Activated CD4-positive, alpha-beta T cell treated with anti-CD3 and anti-CD28 coated beads for 36 hours (primary cell): ENCODE measurements at regions not wholly inside any gene's neighbourhood (a gene's known extent, or its start where the extent isn't known, plus 50 kb on each side); places are given as distances from the start of the nearest gene placed in this dataset.

Experiments used
- ATAC-seq: fragments of 200-7000 bp; cut with Tn5 transposase; one replicate; pipeline ENCODE4 v1.10.0; 2021; ENCODE audit warnings: mild to moderate bottlenecking, moderate library complexity
- CTCF ChIA-PET: fragments of 350-600 bp; sonication (Branson Sonifier 250); formaldehyde crosslinking; loops from one replicate; lab custom pipeline; 2021; ENCODE audit warnings: antibody characterized with exemption; lab: Charles Lee
- POLR2A ChIA-PET: fragments of 350-600 bp; sonication (Branson Sonifier 250); formaldehyde crosslinking; loops from one replicate; lab custom pipeline; 2021; ENCODE audit warnings: antibody characterized with exemption, inconsistent platforms; lab: Charles Lee
- DNase-seq: peaks from one replicate; pipeline ENCODE4 v3.0.0-alpha.2; 2020
- H3K27ac Mint-ChIP-seq: one replicate; pipeline ENCODE4 v1.8.0; 2021; ENCODE audit warnings: mixed read lengths
- H3K27me3 Mint-ChIP-seq: one replicate; pipeline ENCODE4 v1.8.0; 2021; ENCODE audit warnings: mixed read lengths
- H3K36me3 Mint-ChIP-seq: one replicate; pipeline ENCODE4 v1.8.0; 2021; ENCODE audit warnings: low read depth, mixed read lengths
- H3K4me1 Mint-ChIP-seq: one replicate; pipeline ENCODE4 v1.8.0; 2021; ENCODE audit warnings: mixed read lengths
- H3K4me3 Mint-ChIP-seq: one replicate; pipeline ENCODE4 v1.8.0; 2021; ENCODE audit warnings: mild to moderate bottlenecking, moderate library complexity, mixed read lengths
- H3K9me3 Mint-ChIP-seq: one replicate; pipeline ENCODE4 v1.8.0; 2021; ENCODE audit warnings: low read depth, mixed read lengths
- intact Hi-C, 2 experiments: fragments of 100-400 bp; cut with DNase I in 1 of 2; cut with micrococcal nuclease in 1 of 2; formaldehyde crosslinking; loops; one replicate each; pipeline versions ENCODE4 v1.14.2 to v1.15.1; 2022 to 2024; cut with DNase I, micrococcal nuclease

DNA sequence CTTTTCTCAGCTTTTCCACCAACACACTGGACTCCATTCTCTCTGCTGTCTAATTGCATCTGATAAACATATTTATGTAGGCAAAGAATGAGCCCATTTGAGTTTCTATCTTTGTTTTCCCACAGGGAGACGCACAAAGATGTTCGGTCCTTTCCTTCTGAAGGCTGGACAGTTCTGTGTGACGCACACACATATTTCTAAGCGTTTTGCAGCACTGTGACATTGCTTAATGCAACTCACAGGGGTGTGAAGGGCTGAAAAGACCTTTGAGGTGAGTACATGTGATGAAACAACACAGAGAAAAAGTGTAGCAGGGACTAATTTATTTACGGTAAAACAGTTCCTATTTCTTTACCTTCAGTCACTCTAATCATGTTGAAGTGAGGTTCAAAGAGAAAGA, 323.1 kb upstream of the RUNX1 start:
- H3K27ac Mint-ChIP-seq, result no peak overlapping the region
- CTCF ChIA-PET, result no interaction called here
- intact Hi-C loops, result no loop called here
- no peak overlapping the region for H3K4me3 Mint-ChIP-seq
- H3K27me3 Mint-ChIP-seq, result no peaks in the 10 kb centered on the region
- no peak for DNase-seq
- H3K36me3 Mint-ChIP-seq, result no peaks in the 10 kb centered on the region
- H3K4me1 Mint-ChIP-seq, result peaks cover 7% of the 10 kb centered on the region
- no peak for ATAC-seq
- POLR2A ChIA-PET, result no interaction called here
- no peaks in the 10 kb centered on the region for H3K9me3 Mint-ChIP-seq

GRCh38 chr21:35370671-35371070, 321.6 kb upstream of the RUNX1 start:
- no peak overlapping the region for H3K27ac Mint-ChIP-seq
- no peaks in the 10 kb centered on the region for H3K36me3 Mint-ChIP-seq
- intact Hi-C loops, result no loop called here
- H3K27me3 Mint-ChIP-seq, result no peaks in the 10 kb centered on the region
- no peak for ATAC-seq
- no peaks in the 10 kb centered on the region for H3K9me3 Mint-ChIP-seq
- H3K4me1 Mint-ChIP-seq, result peaks cover 7% of the 10 kb centered on the region
- ChIA-PET POLR2A (no interaction called here), CTCF (interaction anchor here (0.7 kb wide), 1 partner anchor 30 kb away, joined by 4 read pairs; no protein-coding TSS in a partner anchor)
- DNase-seq, result no peak
- H3K4me3 Mint-ChIP-seq, result no peak overlapping the region

DNA sequence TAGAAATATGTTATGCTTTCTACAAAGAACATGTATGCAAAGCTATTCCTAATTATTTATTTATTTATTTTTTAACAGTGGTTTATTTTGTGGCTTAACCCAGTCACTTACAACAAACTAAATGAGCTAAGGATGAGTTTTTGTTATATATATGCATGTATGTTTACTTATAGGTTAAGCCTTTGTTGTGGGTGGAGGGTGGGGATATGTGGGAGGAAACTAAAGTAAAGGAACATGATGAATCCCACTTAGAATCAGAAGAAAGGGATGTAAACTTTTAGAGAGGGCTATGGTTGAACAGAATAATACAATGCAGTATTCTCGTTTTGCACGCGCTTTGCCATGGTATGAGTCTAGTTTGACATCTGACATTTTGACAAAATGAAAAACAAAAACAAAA, 321.0 kb upstream of the RUNX1 start:
- H3K36me3 Mint-ChIP-seq, result no peaks in the 10 kb centered on the region
- no peak overlapping the region for H3K4me3 Mint-ChIP-seq
- peaks cover 7% of the 10 kb centered on the region for H3K4me1 Mint-ChIP-seq
- POLR2A ChIA-PET, result no interaction called here
- H3K27ac Mint-ChIP-seq, result no peak overlapping the region
- ATAC-seq (no peak), DNase-seq (no peak)
- no peaks in the 10 kb centered on the region for H3K9me3 Mint-ChIP-seq
- intact Hi-C loops, result no loop called here
- CTCF ChIA-PET, result no interaction called here
- H3K27me3 Mint-ChIP-seq, result no peaks in the 10 kb centered on the region

- ChIA-PET POLR2A (no interaction called here), CTCF (interaction anchor here (0.6 kb wide), 1 partner anchor 657 kb away, joined by 3 read pairs; no protein-coding TSS in a partner anchor)
- H3K4me1 Mint-ChIP-seq, result peaks cover 7% of the 10 kb centered on the region
- no peaks in the 10 kb centered on the region for H3K27me3 Mint-ChIP-seq
- ATAC-seq, result peak; percentile 44
- no peak overlapping the region for H3K27ac Mint-ChIP-seq
- H3K9me3 Mint-ChIP-seq, result peaks cover 3% of the 10 kb centered on the region
- no peaks in the 10 kb centered on the region for H3K36me3 Mint-ChIP-seq
- DNase-seq, result no peak
- intact Hi-C loops, result no loop called here
- H3K4me3 Mint-ChIP-seq, result no peak overlapping the region
These were observed 319.2 kb upstream of the RUNX1 start for GRCh38 chr21:35368326-35368725.

- POLR2A ChIA-PET, result no interaction called here
- H3K9me3 Mint-ChIP-seq, result peaks cover 3% of the 10 kb centered on the region
- intact Hi-C loops, result no loop called here
These were observed 318.5 kb upstream of the RUNX1 start for GRCh38 chr21:35367553-35367952.

GRCh38 chr21:35366394-35367080, 317.4 kb upstream of the RUNX1 start:
- peaks cover 3% of the 10 kb centered on the region for H3K9me3 Mint-ChIP-seq
- DNase-seq, result no peak
- ChIA-PET CTCF (no interaction called here), POLR2A (no interaction called here)
- H3K4me3 Mint-ChIP-seq, result no peak overlapping the region
- intact Hi-C loops, result no loop called here
- H3K27me3 Mint-ChIP-seq, result no peaks in the 10 kb centered on the region
- H3K4me1 Mint-ChIP-seq, result peaks cover 7% of the 10 kb centered on the region
- H3K27ac Mint-ChIP-seq, result no peak overlapping the region
- no peak for ATAC-seq
- no peaks in the 10 kb centered on the region for H3K36me3 Mint-ChIP-seq

More at GRCh38 chr21:35367553-35367952, 318.5 kb upstream of the RUNX1 start:
- CTCF ChIA-PET, result interaction anchor here (0.6 to 0.9 kb wide), 3 partner anchors 301 to 656 kb away, joined by 3 to 4 read pairs (median 3); no protein-coding TSS in a partner anchor
- ATAC-seq, result no peak
- no peak overlapping the region for H3K27ac Mint-ChIP-seq
- no peak for DNase-seq
- peaks cover 7% of the 10 kb centered on the region for H3K4me1 Mint-ChIP-seq
- no peaks in the 10 kb centered on the region for H3K27me3 Mint-ChIP-seq
- no peaks in the 10 kb centered on the region for H3K36me3 Mint-ChIP-seq
- H3K4me3 Mint-ChIP-seq, result no peak overlapping the region

DNA sequence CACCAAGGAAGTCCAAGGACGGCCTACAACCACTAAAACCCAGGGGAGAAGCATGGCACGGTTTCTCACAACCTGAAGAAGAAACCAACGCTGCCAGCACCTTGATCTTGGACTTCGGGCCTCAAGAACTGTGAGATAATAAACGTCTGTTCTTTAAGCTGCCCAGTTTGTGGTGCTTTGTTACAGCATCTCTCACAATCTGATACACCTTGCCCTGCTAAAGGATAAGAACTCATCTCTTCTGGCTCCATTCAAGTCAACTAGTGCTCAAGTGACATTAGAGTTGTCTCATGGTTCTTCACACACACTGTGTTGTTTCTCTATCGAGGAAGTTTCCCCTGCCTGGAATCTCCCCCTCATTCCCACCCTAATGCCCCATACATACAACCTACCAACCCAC, 314.4 kb upstream of the RUNX1 start:
- no peak overlapping the region for H3K4me3 Mint-ChIP-seq
- DNase-seq, result no peak
- H3K27ac Mint-ChIP-seq, result no peak overlapping the region
- intact Hi-C loops, result no loop called here
- no peaks in the 10 kb centered on the region for H3K36me3 Mint-ChIP-seq
- H3K27me3 Mint-ChIP-seq, result no peaks in the 10 kb centered on the region
- ATAC-seq, result no peak
- CTCF ChIA-PET, result no interaction called here
- H3K9me3 Mint-ChIP-seq, result peaks cover 3% of the 10 kb centered on the region
- peaks cover 6% of the 10 kb centered on the region for H3K4me1 Mint-ChIP-seq
- POLR2A ChIA-PET, result no interaction called here

GRCh38 chr21:35361988-35362387, 312.9 kb upstream of the RUNX1 start:
- ChIA-PET CTCF (interaction anchor here (0.6 to 1.4 kb wide), 2 partner anchors 10 to 71 kb away, joined by 3 to 4 read pairs; no protein-coding TSS in a partner anchor), POLR2A (no interaction called here)
- Mint-ChIP-seq H3K4me1 (peaks cover 10% of the 10 kb centered on the region), H3K27me3 (no peaks in the 10 kb centered on the region), H3K9me3 (peaks cover 3% of the 10 kb centered on the region), H3K36me3 (no peaks in the 10 kb centered on the region), H3K27ac (no peak overlapping the region), H3K4me3 (no peak overlapping the region)
- intact Hi-C loops, result no loop called here
- ATAC-seq, result no peak
- no peak for DNase-seq

DNA sequence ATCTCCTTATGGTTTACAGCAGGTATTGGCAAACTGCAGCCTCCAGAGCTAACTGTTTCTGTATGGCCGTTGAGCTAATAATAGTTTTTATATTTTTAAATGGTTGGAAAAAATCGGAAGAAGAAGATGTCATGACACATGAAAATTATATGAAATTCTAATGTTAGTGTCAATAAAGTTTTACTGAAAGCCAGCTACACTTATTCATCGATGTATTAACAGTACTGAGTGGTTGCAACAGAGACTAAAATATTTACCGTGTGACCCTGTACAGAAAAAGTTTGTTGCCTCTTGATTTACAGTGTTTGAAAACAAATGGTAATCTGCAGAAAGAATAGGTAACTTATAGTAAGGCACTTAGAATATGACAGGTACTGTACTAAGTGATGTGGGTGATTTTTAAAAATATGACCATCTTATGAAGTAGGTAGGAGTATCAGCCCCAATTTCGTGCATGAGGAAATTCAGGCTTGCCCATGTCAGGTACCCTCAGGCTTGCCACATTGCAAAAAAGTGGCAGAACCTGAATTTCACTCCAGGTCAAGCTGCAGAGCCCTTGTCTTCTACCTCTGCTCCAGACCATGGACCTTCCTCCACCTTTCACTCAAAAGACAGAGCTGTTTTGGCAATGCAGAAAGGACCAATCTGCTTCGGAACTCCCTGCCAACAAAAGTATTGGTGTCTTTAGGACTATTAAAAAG, 311.9 kb upstream of the RUNX1 start:
- H3K27me3 Mint-ChIP-seq, result no peaks in the 10 kb centered on the region
- CTCF ChIA-PET, result interaction anchor here (1.4 kb wide), 1 partner anchor 9 kb away, joined by 4 read pairs; no protein-coding TSS in a partner anchor
- intact Hi-C loops, result no loop called here
- POLR2A ChIA-PET, result no interaction called here
- H3K9me3 Mint-ChIP-seq, result peaks cover 3% of the 10 kb centered on the region
- H3K36me3 Mint-ChIP-seq, result no peaks in the 10 kb centered on the region
- ATAC-seq (no peak), DNase-seq (no peak)
- no peak overlapping the region for H3K4me3 Mint-ChIP-seq
- peaks cover 13% of the 10 kb centered on the region for H3K4me1 Mint-ChIP-seq
- H3K27ac Mint-ChIP-seq, result no peak overlapping the region

- no peak overlapping the region for H3K27ac Mint-ChIP-seq
- CTCF ChIA-PET, result interaction anchor here (0.6 kb wide), 1 partner anchor 369 kb away, joined by 3 read pairs; no protein-coding TSS in a partner anchor
- no peak for DNase-seq
- intact Hi-C loops, result loop anchor here (5.0 kb wide), 4 partner anchors 222 to 392 kb away; partner anchors contain the start of gene RUNX1 (in 2 of the 2)
- H3K36me3 Mint-ChIP-seq, result peaks cover 2% of the 10 kb centered on the region
- H3K4me1 Mint-ChIP-seq, result peaks cover 15% of the 10 kb centered on the region
- ATAC-seq, result no peak
- POLR2A ChIA-PET, result no interaction called here
- peaks cover 2% of the 10 kb centered on the region for H3K9me3 Mint-ChIP-seq
- no peaks in the 10 kb centered on the region for H3K27me3 Mint-ChIP-seq
- no peak overlapping the region for H3K4me3 Mint-ChIP-seq
These were observed 310.0 kb upstream of the RUNX1 start for GRCh38 chr21:35359076-35359475.

GRCh38 chr21:35358008-35358407, 308.9 kb upstream of the RUNX1 start:
- intact Hi-C loops, result loop anchor here (1.0 to 5.0 kb wide), 5 partner anchors 15 to 391 kb away; partner anchors contain the start of gene RUNX1 (in 2 of the 2)
- H3K27ac Mint-ChIP-seq, result peak overlapping the region; percentile 74
- POLR2A ChIA-PET, result interaction anchor here (0.6 to 1.3 kb wide), 2 partner anchors 38 to 311 kb away, joined by 3 read pairs; no protein-coding TSS in a partner anchor
- peaks cover 2% of the 10 kb centered on the region for H3K36me3 Mint-ChIP-seq
- H3K9me3 Mint-ChIP-seq, result no peaks in the 10 kb centered on the region
- H3K4me1 Mint-ChIP-seq, result peaks cover 15% of the 10 kb centered on the region
- H3K4me3 Mint-ChIP-seq, result no peak overlapping the region
- DNase-seq (no peak), ATAC-seq (peak; percentile 86)
- CTCF ChIA-PET, result interaction anchor here (0.9 kb wide), 1 partner anchor 612 kb away, joined by 5 read pairs; no protein-coding TSS in a partner anchor
- no peaks in the 10 kb centered on the region for H3K27me3 Mint-ChIP-seq
